Stimulated activated CD4-positive, alpha-beta T cell treated with anti-CD3 and anti-CD28 coated beads, Interleukin-12 subunit alpha, Interleukin-12 subunit beta, amount 100 ng/mL, for 48 hours (primary cell): ENCODE measurements at regions not wholly inside any gene's neighbourhood (a gene's known extent, or its start where the extent isn't known, plus 50 kb on each side); places are given as distances from the start of the nearest gene placed in this dataset.

ENCODE experiments used
- DNase-seq, 3 donors: peaks; one replicate each; pipeline ENCODE4 v3.0.0-alpha.2; 2020; ENCODE audit warnings: low read depth in 2 of 3, low spot score in 1 of 3

GRCh38 chr6:1545654-1546053 is 64.1 kb upstream of the FOXC1 start:
- DNase-seq: no peak

- DNase-seq: no peak
Observed at GRCh38 chr6:1547785-1548184, 61.9 kb upstream of the FOXC1 start.

GRCh38 chr6:1551249-1551648 is 58.5 kb upstream of the FOXC1 start:
- no peak for DNase-seq

GRCh38 chr6:1552296-1552761 is 57.4 kb upstream of the FOXC1 start:
- DNase-seq: no peak

- no peak for DNase-seq
Observed at GRCh38 chr6:1553562-1554083, 56.1 kb upstream of the FOXC1 start.

- DNase-seq: no peak
Observed at GRCh38 chr6:1554141-1554475, 55.6 kb upstream of the FOXC1 start.

- peak; percentile 46 to 56 (median 47) for DNase-seq
Observed at GRCh38 chr6:1554476-1555310, 55.0 kb upstream of the FOXC1 start.

GRCh38 chr6:1558388-1558787 is 51.3 kb upstream of the FOXC1 start:
- no peak for DNase-seq
